H9 (cell line): ENCODE measurements at regions not wholly inside any gene's neighbourhood (a gene's known extent, or its start where the extent isn't known, plus 50 kb on each side); places are given as distances from the start of the nearest gene placed in this dataset.

Experiments used
- DNase-seq: peaks from one replicate; pipeline ENCODE4 v3.0.0-alpha.2; 2017
- H2AFZ ChIP-seq: one replicate; pipeline ENCODE4 v1.6.1; 2013; ENCODE audit warnings: mild to moderate bottlenecking, low read length, control low read depth, moderate library complexity
- H2AK5ac ChIP-seq: 2 replicates; pipeline ENCODE4 v1.6.1; 2013; ENCODE audit warnings: low read length, control low read depth, mixed read lengths; ENCODE audit not compliant: insufficient read length
- H2BK120ac ChIP-seq: one replicate; pipeline ENCODE4 v1.6.1; 2013; ENCODE audit warnings: low read depth, mild to moderate bottlenecking, low read length, control low read depth, inconsistent platforms; ENCODE audit not compliant: poor library complexity, severe bottlenecking
- H2BK12ac ChIP-seq: 2 replicates; pipeline ENCODE4 v1.6.1; 2013; ENCODE audit warnings: low read length, control low read depth, mixed read lengths, low read depth; ENCODE audit not compliant: insufficient read length
- H2BK15ac ChIP-seq: 2 replicates; pipeline ENCODE4 v1.6.1; 2013; ENCODE audit warnings: low read depth, low read length, control low read depth
- H2BK20ac ChIP-seq: one replicate; pipeline ENCODE4 v1.6.1; 2013; ENCODE audit warnings: low read depth, mild to moderate bottlenecking, low read length, control low read depth, inconsistent platforms; ENCODE audit not compliant: poor library complexity, severe bottlenecking
- H2BK5ac ChIP-seq: 2 replicates; pipeline ENCODE4 v1.6.1; 2013; ENCODE audit warnings: low read length, control low read depth, mixed read lengths; ENCODE audit not compliant: insufficient read length
- H3K14ac ChIP-seq: 2 replicates; pipeline ENCODE4 v1.6.1; 2013; ENCODE audit warnings: low read length, control low read depth; ENCODE audit not compliant: insufficient read depth
- H3K18ac ChIP-seq: 2 replicates; pipeline ENCODE4 v1.6.1; 2013; ENCODE audit warnings: low read depth, mild to moderate bottlenecking, mixed read lengths, low read length, control low read depth; ENCODE audit not compliant: insufficient read length
- H3K23ac ChIP-seq: 2 replicates; pipeline ENCODE4 v1.6.1; 2013; ENCODE audit warnings: low read length, control low read depth, mixed read lengths, low read depth; ENCODE audit not compliant: insufficient read length
- H3K23me2 ChIP-seq: 2 replicates; pipeline ENCODE4 v1.6.1; 2013; ENCODE audit warnings: low read depth, mild to moderate bottlenecking, mixed read lengths, low read length, control low read depth; ENCODE audit not compliant: insufficient read length, poor library complexity, severe bottlenecking
- H3K27ac ChIP-seq: 2 replicates; pipeline ENCODE4 v1.5.1; 2013; ENCODE audit warnings: low read length, control low read depth, mixed read lengths, low read depth; ENCODE audit not compliant: insufficient read length
- H3K27me3 ChIP-seq: 2 replicates; pipeline ENCODE4 v1.6.1; 2013; ENCODE audit warnings: low read length, control low read depth, inconsistent platforms; ENCODE audit not compliant: insufficient read depth
- H3K4ac ChIP-seq: 2 replicates; pipeline ENCODE4 v1.6.1; 2013; ENCODE audit warnings: low read depth, mild to moderate bottlenecking, control low read depth, inconsistent platforms, low read length, moderate library complexity
- H3K4me1 ChIP-seq: 2 replicates; pipeline ENCODE4 v1.6.1; 2013; ENCODE audit warnings: low read length, control low read depth, inconsistent platforms; ENCODE audit not compliant: insufficient read depth
- H3K4me2 ChIP-seq: 2 replicates; pipeline ENCODE4 v1.6.1; 2013; ENCODE audit warnings: low read length, control low read depth, mixed read lengths; ENCODE audit not compliant: insufficient read length, insufficient read depth
- H3K56ac ChIP-seq: 2 replicates; pipeline ENCODE4 v1.6.1; 2013; ENCODE audit warnings: low read depth, mild to moderate bottlenecking, mixed read lengths, low read length, control low read depth; ENCODE audit not compliant: insufficient read length
- H3K79me1 ChIP-seq: 2 replicates; pipeline ENCODE4 v1.6.1; 2013; ENCODE audit warnings: low read depth, mild to moderate bottlenecking, moderate library complexity, low read length, control low read depth, inconsistent platforms; ENCODE audit not compliant: insufficient read depth, poor library complexity, severe bottlenecking
- H3K79me2 ChIP-seq: 2 replicates; pipeline ENCODE4 v1.6.1; 2013; ENCODE audit warnings: low read length, control low read depth, inconsistent platforms; ENCODE audit not compliant: insufficient read depth
- H3K9ac ChIP-seq: 2 replicates; pipeline ENCODE4 v1.6.1; 2013; ENCODE audit warnings: low read length, control low read depth, mixed read lengths; ENCODE audit not compliant: insufficient read length; ENCODE audit errors: extremely low read depth
- H3K9me3 ChIP-seq: one replicate; pipeline ENCODE4 v1.6.1; 2013; ENCODE audit warnings: low read depth, low read length, inconsistent platforms; ENCODE audit not compliant: control insufficient read depth
- H3T11ph ChIP-seq: one replicate; pipeline ENCODE4 v1.6.1; 2013; ENCODE audit warnings: mild to moderate bottlenecking, low read length, control low read depth, inconsistent platforms
- H4K20me1 ChIP-seq: one replicate; pipeline ENCODE4 v1.6.1; 2013; ENCODE audit not compliant: control insufficient read depth, insufficient read length, insufficient read depth
- H4K5ac ChIP-seq: 2 replicates; pipeline ENCODE4 v1.6.1; 2013; ENCODE audit warnings: low read depth, mild to moderate bottlenecking, mixed read lengths, low read length, control low read depth; ENCODE audit not compliant: insufficient read length
- H4K8ac ChIP-seq: replicated peaks from 2 replicates; pipeline ENCODE4 v1.6.1; 2013; ENCODE audit warnings: low read length, control low read depth, mixed read lengths, low read depth; ENCODE audit not compliant: insufficient read length
- H4K91ac ChIP-seq: 2 replicates; pipeline ENCODE4 v1.6.1; 2013; ENCODE audit warnings: low read depth, mild to moderate bottlenecking, moderate library complexity, mixed read lengths, low read length, control low read depth; ENCODE audit not compliant: insufficient read length
- H3K27ac Mint-ChIP-seq, 3 experiments: 2 replicates in 2 of 3; 3 replicates in 1 of 3; pipeline ENCODE4 v1.8.0; 2020 to 2021; ENCODE audit warnings: mixed read lengths in 3 of 3, mild to moderate bottlenecking in 1 of 3, moderate library complexity in 1 of 3
- H3K27me3 Mint-ChIP-seq: 2 replicates; pipeline ENCODE4 v1.8.0; 2021; ENCODE audit warnings: low read depth, mild to moderate bottlenecking, moderate library complexity, mixed read lengths
- H3K36me3 Mint-ChIP-seq, 3 experiments: 2 replicates in 2 of 3; 3 replicates in 1 of 3; pipeline ENCODE4 v1.8.0; 2020 to 2021; ENCODE audit warnings: low read depth in 3 of 3, mixed read lengths in 3 of 3; ENCODE audit not compliant: insufficient read depth in 1 of 3
- H3K4me1 Mint-ChIP-seq, 2 experiments: 2 replicates each; pipeline ENCODE4 v1.8.0; 2020; ENCODE audit warnings: mixed read lengths in 2 of 2
- H3K4me3 Mint-ChIP-seq, 2 experiments: 2 replicates in 1 of 2; 3 replicates in 1 of 2; pipeline ENCODE4 v1.8.0; 2020 to 2021; ENCODE audit warnings: mild to moderate bottlenecking in 2 of 2, mixed read lengths in 2 of 2, moderate library complexity in 1 of 2
- H3K9me3 Mint-ChIP-seq, 2 experiments: 2 replicates in 1 of 2; 3 replicates in 1 of 2; pipeline ENCODE4 v1.8.0; 2020; ENCODE audit warnings: mild to moderate bottlenecking in 2 of 2, mixed read lengths in 2 of 2, moderate library complexity in 1 of 2
- CTCF ChIP-seq: fragments of 200-600 bp; sonication (generic); conservative IDR thresholded peaks from 3 replicates; pipeline ENCODE4 v1.8.0; 2021; ENCODE audit warnings: antibody characterized with exemption, mild to moderate bottlenecking
- WGBS: extraction: QIAGEN DNeasy Blood & Tissue Kit; methylation state at CpG from one replicate; pipeline ENCODE4 v1.1.7; 2013; ENCODE audit warnings: missing lambda C conversion rate, low lambda C conversion rate, mixed read lengths; ENCODE audit not compliant: insufficient read length; ENCODE audit errors: extremely low coverage; 5-methylcytosine and 5-hydroxymethylcytosine counted together

- H3K27ac Mint-ChIP-seq: peak overlapping the region in 1 of 3 experiments; percentile 85; a peak in 1 of 7 replicates
- no peak overlapping the region for H2BK12ac ChIP-seq
- no peak overlapping the region for H3T11ph ChIP-seq
- no peaks in the 10 kb centered on the region for H4K20me1 ChIP-seq
- no peak overlapping the region for H3K14ac ChIP-seq
- no peaks in the 10 kb centered on the region for H3K4me1 ChIP-seq
- no peak overlapping the region for H3K4me3 Mint-ChIP-seq
- no peak overlapping the region for H2BK15ac ChIP-seq
- no peak overlapping the region for H4K5ac ChIP-seq
- no peaks in the 10 kb centered on the region for H3K23me2 ChIP-seq
- H3K36me3 Mint-ChIP-seq: no peaks in the 10 kb centered on the region
- no peak overlapping the region for H2BK20ac ChIP-seq
- no peak for DNase-seq
- no peaks in the 10 kb centered on the region; a peak in 1 of 5 replicates for H3K9me3 Mint-ChIP-seq
- no CpG with 5 or more reads among the region's 3 CpGs for WGBS
- no peak overlapping the region for H3K27ac ChIP-seq
- no peak for TF ChIP-seq CTCF
- no peaks in the 10 kb centered on the region for H3K79me2 ChIP-seq
- no peak overlapping the region for H3K4me2 ChIP-seq
- no peaks in the 10 kb centered on the region for H3K79me1 ChIP-seq
- no peak overlapping the region for H3K23ac ChIP-seq
- no peaks in the 10 kb centered on the region for H3K27me3 Mint-ChIP-seq
- H3K27me3 ChIP-seq: no peaks in the 10 kb centered on the region
- no peak overlapping the region for H4K8ac ChIP-seq
- no peaks in the 10 kb centered on the region for H3K9me3 ChIP-seq
- no peak overlapping the region for H4K91ac ChIP-seq
- H2AK5ac ChIP-seq: no peak overlapping the region
- H3K56ac ChIP-seq: no peak overlapping the region
- no peak overlapping the region for H3K4ac ChIP-seq
- no peak overlapping the region for H3K9ac ChIP-seq
- no peak overlapping the region for H2BK5ac ChIP-seq
- no peak overlapping the region for H2BK120ac ChIP-seq
- H2AFZ ChIP-seq: no peak overlapping the region
- no peak overlapping the region for H3K18ac ChIP-seq
- H3K4me1 Mint-ChIP-seq: 0 out of 4 replicates have a peak, but pooled peaks cover 0 to 2% of the 10 kb centered on the region in 2 experiments
These were observed 393.6 kb upstream of the STEAP1 start for GRCh38 chr7:89760690-89761089.
